ENCODE measurements at regions not wholly inside any gene's neighbourhood (a gene's known extent, or its start where the extent isn't known, plus 50 kb on each side); places are given as distances from the start of the nearest gene placed in this dataset.

DNA sequence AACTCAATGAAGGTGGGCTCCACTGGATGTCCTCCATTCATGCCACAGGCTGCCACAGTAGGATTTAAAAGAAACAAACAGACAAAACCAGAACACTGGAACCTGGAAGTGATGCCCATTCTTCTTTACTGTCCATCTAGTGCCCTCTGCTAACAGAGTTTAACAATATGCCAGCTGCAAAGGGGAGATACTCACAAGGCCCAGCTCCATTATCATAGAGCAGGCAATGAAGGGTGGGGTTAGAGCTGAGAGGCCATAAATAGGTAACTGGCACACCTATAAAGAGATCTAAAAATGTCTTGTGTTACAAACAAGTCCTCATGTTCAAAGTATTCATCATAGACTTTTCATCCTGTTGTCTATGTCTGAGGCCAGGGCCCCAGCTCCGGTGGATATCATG is 75.6 kb downstream of the SOD2 start:
- no peak overlapping the region for H2BK20ac ChIP-seq (ENCODE audit: low read depth, low read length, poor library complexity, severe bottlenecking)
- no peak overlapping the region for H2AFZ ChIP-seq (ENCODE audit: low read length)
- no peak overlapping the region for H2BK12ac ChIP-seq (ENCODE audit: insufficient read length, low read depth, low read length)
- H2AK5ac ChIP-seq (ENCODE audit: insufficient read length, low read length) = no peak overlapping the region
- no peak overlapping the region for H3K9ac ChIP-seq (ENCODE audit: extremely low read depth, insufficient read length, low read length)
- Mint-ChIP-seq H3K36me3 (ENCODE audit: insufficient read depth in 1 of 3, low read depth in 3 of 3) (peaks cover 7 to 15% (median 13%) of the 10 kb centered on the region in 3 experiments), H3K9me3 (peaks cover 31 to 45% of the 10 kb centered on the region in 2 experiments), H3K4me3 (no peak overlapping the region), H3K27ac (no peak overlapping the region), H3K4me1 (no peaks in the 10 kb centered on the region), H3K27me3 (ENCODE audit: low read depth) (peaks cover 4% of the 10 kb centered on the region)
- no peaks in the 10 kb centered on the region for H4K20me1 ChIP-seq (ENCODE audit: control insufficient read depth, insufficient read depth, insufficient read length)
- no peaks in the 10 kb centered on the region for H3K23me2 ChIP-seq (ENCODE audit: insufficient read length, low read depth, low read length, poor library complexity, severe bottlenecking)
- H3K4ac ChIP-seq (ENCODE audit: low read depth, low read length) = no peak overlapping the region
- no peak overlapping the region for H3K23ac ChIP-seq (ENCODE audit: insufficient read length, low read depth, low read length)
- peaks cover 6% of the 10 kb centered on the region for H3K9me3 ChIP-seq (ENCODE audit: control insufficient read depth, low read depth, low read length)
- H2BK120ac ChIP-seq (ENCODE audit: low read depth, low read length, poor library complexity, severe bottlenecking) = no peak overlapping the region
- no peak overlapping the region for H2BK15ac ChIP-seq (ENCODE audit: low read depth, low read length)
- H3K79me2 ChIP-seq (ENCODE audit: insufficient read depth, low read length) = no peaks in the 10 kb centered on the region
- no peak overlapping the region for H3K4me2 ChIP-seq (ENCODE audit: insufficient read depth, insufficient read length, low read length)
- H4K8ac ChIP-seq (replicated peaks; ENCODE audit: insufficient read length, low read depth, low read length) = no peak overlapping the region
- H3K27me3 ChIP-seq (ENCODE audit: insufficient read depth, low read length) = no peaks in the 10 kb centered on the region
- H2BK5ac ChIP-seq (ENCODE audit: insufficient read length, low read length) = no peak overlapping the region
- H3K18ac ChIP-seq (ENCODE audit: insufficient read length, low read depth, low read length) = no peak overlapping the region
- H3K56ac ChIP-seq (ENCODE audit: insufficient read length, low read depth, low read length) = no peak overlapping the region
- H4K91ac ChIP-seq (ENCODE audit: insufficient read length, low read depth, low read length) = no peak overlapping the region
- DNase-seq = no peak
- no peak overlapping the region for H3K14ac ChIP-seq (ENCODE audit: insufficient read depth, low read length)
- H3K4me1 ChIP-seq (ENCODE audit: insufficient read depth, low read length) = no peaks in the 10 kb centered on the region
- TF ChIP-seq, protein P1, sequence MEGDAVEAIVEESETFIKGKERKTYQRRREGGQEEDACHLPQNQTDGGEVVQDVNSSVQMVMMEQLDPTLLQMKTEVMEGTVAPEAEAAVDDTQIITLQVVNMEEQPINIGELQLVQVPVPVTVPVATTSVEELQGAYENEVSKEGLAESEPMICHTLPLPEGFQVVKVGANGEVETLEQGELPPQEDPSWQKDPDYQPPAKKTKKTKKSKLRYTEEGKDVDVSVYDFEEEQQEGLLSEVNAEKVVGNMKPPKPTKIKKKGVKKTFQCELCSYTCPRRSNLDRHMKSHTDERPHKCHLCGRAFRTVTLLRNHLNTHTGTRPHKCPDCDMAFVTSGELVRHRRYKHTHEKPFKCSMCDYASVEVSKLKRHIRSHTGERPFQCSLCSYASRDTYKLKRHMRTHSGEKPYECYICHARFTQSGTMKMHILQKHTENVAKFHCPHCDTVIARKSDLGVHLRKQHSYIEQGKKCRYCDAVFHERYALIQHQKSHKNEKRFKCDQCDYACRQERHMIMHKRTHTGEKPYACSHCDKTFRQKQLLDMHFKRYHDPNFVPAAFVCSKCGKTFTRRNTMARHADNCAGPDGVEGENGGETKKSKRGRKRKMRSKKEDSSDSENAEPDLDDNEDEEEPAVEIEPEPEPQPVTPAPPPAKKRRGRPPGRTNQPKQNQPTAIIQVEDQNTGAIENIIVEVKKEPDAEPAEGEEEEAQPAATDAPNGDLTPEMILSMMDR (conservative IDR thresholded peaks at IDR 0.05) = no peak
- WGBS (ENCODE audit: extremely low coverage, insufficient read length, low lambda C conversion rate) = no CpG with 5 or more reads among the region's 1 CpG
- H3K27ac ChIP-seq (ENCODE audit: insufficient read length, low read depth, low read length) = no peak overlapping the region
- no peaks in the 10 kb centered on the region for H3K79me1 ChIP-seq (ENCODE audit: insufficient read depth, low read depth, low read length, poor library complexity, severe bottlenecking)
- no peak overlapping the region for H4K5ac ChIP-seq (ENCODE audit: insufficient read length, low read depth, low read length)
- H3T11ph ChIP-seq (ENCODE audit: low read length) = no peak overlapping the region

Data from H9 (cell line).